Fibroblast of the aortic adventitia (primary cell): ENCODE measurements at regions not wholly inside any gene's neighbourhood (a gene's known extent, or its start where the extent isn't known, plus 50 kb on each side); places are given as distances from the start of the nearest gene placed in this dataset.

Experiments
- DNase-seq: peaks from one replicate; pipeline ENCODE4 v3.0.0-alpha.2; 2010; ENCODE audit warnings: low read depth
- H3K4me3 ChIP-seq: 2 replicates; pipeline ENCODE4 v1.5.1; 2011; ENCODE audit warnings: low read depth, mild to moderate bottlenecking, control low read depth, low read length, moderate library complexity
- TF ChIP-seq, protein P1 (sequence below): IDR thresholded peaks from 2 replicates; pipeline ENCODE4 v1.5.1; 2011; ENCODE audit warnings: mild to moderate bottlenecking, low read length, control low read depth, inconsistent platforms; ENCODE audit not compliant: insufficient read depth

- no peak overlapping the region for H3K4me3 ChIP-seq
- TF ChIP-seq, protein P1, sequence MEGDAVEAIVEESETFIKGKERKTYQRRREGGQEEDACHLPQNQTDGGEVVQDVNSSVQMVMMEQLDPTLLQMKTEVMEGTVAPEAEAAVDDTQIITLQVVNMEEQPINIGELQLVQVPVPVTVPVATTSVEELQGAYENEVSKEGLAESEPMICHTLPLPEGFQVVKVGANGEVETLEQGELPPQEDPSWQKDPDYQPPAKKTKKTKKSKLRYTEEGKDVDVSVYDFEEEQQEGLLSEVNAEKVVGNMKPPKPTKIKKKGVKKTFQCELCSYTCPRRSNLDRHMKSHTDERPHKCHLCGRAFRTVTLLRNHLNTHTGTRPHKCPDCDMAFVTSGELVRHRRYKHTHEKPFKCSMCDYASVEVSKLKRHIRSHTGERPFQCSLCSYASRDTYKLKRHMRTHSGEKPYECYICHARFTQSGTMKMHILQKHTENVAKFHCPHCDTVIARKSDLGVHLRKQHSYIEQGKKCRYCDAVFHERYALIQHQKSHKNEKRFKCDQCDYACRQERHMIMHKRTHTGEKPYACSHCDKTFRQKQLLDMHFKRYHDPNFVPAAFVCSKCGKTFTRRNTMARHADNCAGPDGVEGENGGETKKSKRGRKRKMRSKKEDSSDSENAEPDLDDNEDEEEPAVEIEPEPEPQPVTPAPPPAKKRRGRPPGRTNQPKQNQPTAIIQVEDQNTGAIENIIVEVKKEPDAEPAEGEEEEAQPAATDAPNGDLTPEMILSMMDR = no peak
- DNase-seq = no peak
Measured at GRCh38 chr2:237185553-237185925, 99.8 kb downstream of the COPS8 start.

GRCh38 chr2:237189799-237190198 is 104.1 kb downstream of the COPS8 start:
- TF ChIP-seq, protein P1 = no peak
- DNase-seq = no peak
- no peak overlapping the region for H3K4me3 ChIP-seq

- peak; percentile 44 for DNase-seq
- TF ChIP-seq, protein P1 = no peak
- H3K4me3 ChIP-seq = no peak overlapping the region
Measured at GRCh38 chr2:237190966-237191713, 105.5 kb downstream of the COPS8 start.

GRCh38 chr2:237191714-237192081 is 106.0 kb downstream of the COPS8 start:
- TF ChIP-seq, protein P1 = no peak
- no peak for DNase-seq

GRCh38 chr2:237192881-237193280 is 107.2 kb downstream of the COPS8 start:
- no peak overlapping the region for H3K4me3 ChIP-seq
- TF ChIP-seq, protein P1 = no peak
- DNase-seq = no peak

More at GRCh38 chr2:237191714-237192081, 106.0 kb downstream of the COPS8 start:
- no peak overlapping the region for H3K4me3 ChIP-seq

- H3K4me3 ChIP-seq = no peak overlapping the region
- TF ChIP-seq, protein P1 = no peak
- DNase-seq = no peak
Measured at GRCh38 chr2:237193436-237193835, 107.7 kb downstream of the COPS8 start.

GRCh38 chr2:237194081-237194480 is 108.4 kb downstream of the COPS8 start:
- no peak overlapping the region for H3K4me3 ChIP-seq
- DNase-seq = no peak

More at GRCh38 chr2:237194081-237194480, 108.4 kb downstream of the COPS8 start:
- TF ChIP-seq, protein P1 = no peak
